ENCODE measurements at regions not wholly inside any gene's neighbourhood (a gene's known extent, or its start where the extent isn't known, plus 50 kb on each side); places are given as distances from the start of the nearest gene placed in this dataset.

DNA sequence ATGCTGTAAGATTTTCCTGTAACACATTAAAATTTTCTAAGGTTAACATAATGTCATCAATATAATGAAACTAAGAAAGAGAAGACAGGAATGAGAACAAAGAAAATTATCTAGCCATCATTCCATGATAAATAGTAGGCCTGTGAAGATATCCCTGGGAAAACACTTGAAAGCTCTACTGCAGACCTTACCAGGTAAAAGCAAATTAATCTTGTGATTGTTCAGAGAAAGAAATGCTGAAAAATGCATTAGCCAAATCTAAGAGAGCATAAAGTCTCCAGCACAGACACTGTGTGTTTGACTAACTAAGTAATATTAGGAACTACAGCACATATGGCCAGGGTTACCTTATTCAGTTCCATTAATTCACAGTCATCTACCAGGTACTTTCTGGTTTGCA, 628.3 kb upstream of the GRAMD2B start:
- TF ChIP-seq POLR2A (IDR thresholded peaks at IDR 0.05) (no peak), CTCF (IDR thresholded peaks at IDR 0.05) (no peak)

Data from tibial nerve (tissue), 3 donors.